ENCODE measurements at regions not wholly inside any gene's neighbourhood (a gene's known extent, or its start where the extent isn't known, plus 50 kb on each side); places are given as distances from the start of the nearest gene placed in this dataset.

DNA sequence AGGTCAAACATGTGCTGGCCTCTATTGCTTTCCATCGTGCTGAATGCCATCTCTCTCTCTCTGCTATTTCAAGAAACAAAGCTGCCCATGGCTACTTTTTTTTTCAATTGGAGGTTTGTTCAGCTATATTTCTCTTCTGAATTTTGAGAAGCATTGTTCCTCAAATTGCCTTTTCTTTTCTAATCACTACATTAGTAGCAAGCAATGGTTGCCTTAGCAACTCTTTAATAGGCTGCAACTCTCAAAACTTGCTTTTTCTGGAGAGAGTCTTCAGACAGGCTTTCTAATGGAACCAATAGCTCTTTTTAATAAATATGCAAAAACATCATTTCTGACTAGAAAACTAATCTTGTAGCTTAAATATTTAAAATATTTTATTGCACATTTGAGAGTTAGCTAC, 439.0 kb downstream of the LRRIQ3 start (continued):
- TF ChIP-seq REST (IDR thresholded peaks at IDR 0.05; ENCODE audit: low read depth, low read length) (no peak), SIN3A (IDR thresholded peaks at IDR 0.05; ENCODE audit: low read depth, low read length) (no peak), NR2C2 (IDR thresholded peaks at IDR 0.05; ENCODE audit: borderline replicate concordance, control insufficient read depth, insufficient read length, low read depth) (no peak)
- TF ChIP-seq, protein P1, sequence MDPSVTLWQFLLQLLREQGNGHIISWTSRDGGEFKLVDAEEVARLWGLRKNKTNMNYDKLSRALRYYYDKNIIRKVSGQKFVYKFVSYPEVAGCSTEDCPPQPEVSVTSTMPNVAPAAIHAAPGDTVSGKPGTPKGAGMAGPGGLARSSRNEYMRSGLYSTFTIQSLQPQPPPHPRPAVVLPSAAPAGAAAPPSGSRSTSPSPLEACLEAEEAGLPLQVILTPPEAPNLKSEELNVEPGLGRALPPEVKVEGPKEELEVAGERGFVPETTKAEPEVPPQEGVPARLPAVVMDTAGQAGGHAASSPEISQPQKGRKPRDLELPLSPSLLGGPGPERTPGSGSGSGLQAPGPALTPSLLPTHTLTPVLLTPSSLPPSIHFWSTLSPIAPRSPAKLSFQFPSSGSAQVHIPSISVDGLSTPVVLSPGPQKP (IDR thresholded peaks at IDR 0.05; ENCODE audit: low read depth, low read length), result no peak

GRCh38 chr1:73756817-73757216, 441.2 kb downstream of the LRRIQ3 start:
- no peak overlapping the region for H2AFZ ChIP-seq (ENCODE audit: control insufficient read depth, low read depth, low read length)
- intact Hi-C loops (cut with micrococcal nuclease; ENCODE audit: unreplicated experiment), result no loop called here
- POLR2A ChIA-PET, result no interaction called here
- TF ChIP-seq, protein P2, sequence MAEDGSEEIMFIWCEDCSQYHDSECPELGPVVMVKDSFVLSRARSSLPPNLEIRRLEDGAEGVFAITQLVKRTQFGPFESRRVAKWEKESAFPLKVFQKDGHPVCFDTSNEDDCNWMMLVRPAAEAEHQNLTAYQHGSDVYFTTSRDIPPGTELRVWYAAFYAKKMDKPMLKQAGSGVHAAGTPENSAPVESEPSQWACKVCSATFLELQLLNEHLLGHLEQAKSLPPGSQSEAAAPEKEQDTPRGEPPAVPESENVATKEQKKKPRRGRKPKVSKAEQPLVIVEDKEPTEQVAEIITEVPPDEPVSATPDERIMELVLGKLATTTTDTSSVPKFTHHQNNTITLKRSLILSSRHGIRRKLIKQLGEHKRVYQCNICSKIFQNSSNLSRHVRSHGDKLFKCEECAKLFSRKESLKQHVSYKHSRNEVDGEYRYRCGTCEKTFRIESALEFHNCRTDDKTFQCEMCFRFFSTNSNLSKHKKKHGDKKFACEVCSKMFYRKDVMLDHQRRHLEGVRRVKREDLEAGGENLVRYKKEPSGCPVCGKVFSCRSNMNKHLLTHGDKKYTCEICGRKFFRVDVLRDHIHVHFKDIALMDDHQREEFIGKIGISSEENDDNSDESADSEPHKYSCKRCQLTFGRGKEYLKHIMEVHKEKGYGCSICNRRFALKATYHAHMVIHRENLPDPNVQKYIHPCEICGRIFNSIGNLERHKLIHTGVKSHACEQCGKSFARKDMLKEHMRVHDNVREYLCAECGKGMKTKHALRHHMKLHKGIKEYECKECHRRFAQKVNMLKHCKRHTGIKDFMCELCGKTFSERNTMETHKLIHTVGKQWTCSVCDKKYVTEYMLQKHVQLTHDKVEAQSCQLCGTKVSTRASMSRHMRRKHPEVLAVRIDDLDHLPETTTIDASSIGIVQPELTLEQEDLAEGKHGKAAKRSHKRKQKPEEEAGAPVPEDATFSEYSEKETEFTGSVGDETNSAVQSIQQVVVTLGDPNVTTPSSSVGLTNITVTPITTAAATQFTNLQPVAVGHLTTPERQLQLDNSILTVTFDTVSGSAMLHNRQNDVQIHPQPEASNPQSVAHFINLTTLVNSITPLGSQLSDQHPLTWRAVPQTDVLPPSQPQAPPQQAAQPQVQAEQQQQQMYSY (CRISPR knock-in tag; IDR thresholded peaks at IDR 0.05), result no peak
- no peak for TF ChIP-seq FOXM1 (IDR thresholded peaks at IDR 0.05; ENCODE audit: low read depth, low read length)
- no peak for TF ChIP-seq E2F4 (IDR thresholded peaks at IDR 0.05; ENCODE audit: low read depth, low read length)
- TF ChIP-seq WRNIP1 (IDR thresholded peaks at IDR 0.05; ENCODE audit: borderline replicate concordance, low read depth, low read length), result no peak
- H4K20me1 ChIP-seq (ENCODE audit: control insufficient read depth, insufficient read depth), result no peaks in the 10 kb centered on the region
- CTCF ChIA-PET, result interaction anchor here (1.0 kb wide), 1 partner anchor 10 kb away, joined by 3 read pairs; no protein-coding TSS in a partner anchor
- no peaks in the 10 kb centered on the region for H3K36me3 ChIP-seq (ENCODE audit: control insufficient read depth in 2 of 2, insufficient read depth in 2 of 2, low read length in 1 of 2)
- 0% methylated on average over 2 of the region's 2 CpGs for WGBS (ENCODE audit: insufficient coverage, insufficient replicate concordance, low lambda C conversion rate, missing lambda C conversion rate)
- DNase-seq (ENCODE audit: low read depth, low spot score) (no peak), FAIRE-seq (no peak), ATAC-seq (no peak)
- H3K4me2 ChIP-seq (ENCODE audit: control insufficient read depth, insufficient read depth), result no peak overlapping the region
- no peak overlapping the region for H3K4me3 ChIP-seq
- no peak overlapping the region for H3K9ac ChIP-seq (ENCODE audit: control insufficient read depth, insufficient read depth, low read length)
- BruUV-seq (replicated peaks), result no TSS peak
- in situ Hi-C loops (cut with MboI), result no loop called here
- no peaks in the 10 kb centered on the region for H3K27me3 ChIP-seq (replicated peaks in 1 of 2; ENCODE audit: control insufficient read depth in 2 of 2, insufficient read depth in 2 of 2, low read length in 1 of 2)
- RAD21 ChIA-PET (ENCODE audit: unreplicated experiment), result interaction anchor here (0.6 kb wide), 1 partner anchor 57 kb away, joined by 3 read pairs; no protein-coding TSS in a partner anchor
- no peak overlapping the region for H3K27ac ChIP-seq (ENCODE audit: control insufficient read depth, insufficient read depth)
- SMC1A ChIA-PET (ENCODE audit: uncharacterized antibody, unreplicated experiment), result no interaction called here
- H3K4me1 ChIP-seq (ENCODE audit: control insufficient read depth, insufficient read depth, low read length), result no peaks in the 10 kb centered on the region
- H3K9me3 ChIP-seq (replicated peaks; ENCODE audit: control insufficient read depth, insufficient read depth, low read length), result no peaks in the 10 kb centered on the region
- H3K79me2 ChIP-seq (ENCODE audit: control insufficient read depth, insufficient read depth, low read length), result no peaks in the 10 kb centered on the region
